ENCODE measurements at regions not wholly inside any gene's neighbourhood (a gene's known extent, or its start where the extent isn't known, plus 50 kb on each side); places are given as distances from the start of the nearest gene placed in this dataset.

GRCh38 chr5:155878991-155879575 is 447.9 kb upstream of the SGCD start:
- no peaks in the 10 kb centered on the region for H3K4me1 ChIP-seq (ENCODE audit: insufficient read depth, low read length)
- H3K36me3 ChIP-seq (ENCODE audit: insufficient read depth, low read depth, low read length), result no peaks in the 10 kb centered on the region
- H3K9me3 ChIP-seq (ENCODE audit: insufficient read depth, low read depth, low read length), result no peaks in the 10 kb centered on the region
- H3K9ac ChIP-seq (ENCODE audit: low read depth, low read length), result no peak overlapping the region
- H3K4me3 ChIP-seq (ENCODE audit: low read length), result no peak overlapping the region
- no peaks in the 10 kb centered on the region for H3K27me3 ChIP-seq (ENCODE audit: insufficient read depth, low read length)
- H3K27ac ChIP-seq (ENCODE audit: low read length), result no peak overlapping the region

- Histone ChIP-seq H3K4me3 (ENCODE audit: low read length) (no peak overlapping the region), H3K27me3 (ENCODE audit: insufficient read depth, low read length) (no peaks in the 10 kb centered on the region), H3K4me1 (ENCODE audit: insufficient read depth, low read length) (no peaks in the 10 kb centered on the region), H3K36me3 (ENCODE audit: insufficient read depth, low read depth, low read length) (no peaks in the 10 kb centered on the region), H3K9ac (ENCODE audit: low read depth, low read length) (no peak overlapping the region), H3K9me3 (ENCODE audit: insufficient read depth, low read depth, low read length) (no peaks in the 10 kb centered on the region), H3K27ac (ENCODE audit: low read length) (no peak overlapping the region)
These were observed 442.9 kb upstream of the SGCD start for GRCh38 chr5:155884041-155884440.

- Histone ChIP-seq H3K4me3 (ENCODE audit: low read length) (no peak overlapping the region), H3K27me3 (ENCODE audit: insufficient read depth, low read length) (no peaks in the 10 kb centered on the region), H3K27ac (ENCODE audit: low read length) (no peak overlapping the region), H3K9me3 (ENCODE audit: insufficient read depth, low read depth, low read length) (no peaks in the 10 kb centered on the region), H3K9ac (ENCODE audit: low read depth, low read length) (no peak overlapping the region), H3K4me1 (ENCODE audit: insufficient read depth, low read length) (no peaks in the 10 kb centered on the region), H3K36me3 (ENCODE audit: insufficient read depth, low read depth, low read length) (no peaks in the 10 kb centered on the region)
These were observed 441.8 kb upstream of the SGCD start for GRCh38 chr5:155885199-155885598.

DNA sequence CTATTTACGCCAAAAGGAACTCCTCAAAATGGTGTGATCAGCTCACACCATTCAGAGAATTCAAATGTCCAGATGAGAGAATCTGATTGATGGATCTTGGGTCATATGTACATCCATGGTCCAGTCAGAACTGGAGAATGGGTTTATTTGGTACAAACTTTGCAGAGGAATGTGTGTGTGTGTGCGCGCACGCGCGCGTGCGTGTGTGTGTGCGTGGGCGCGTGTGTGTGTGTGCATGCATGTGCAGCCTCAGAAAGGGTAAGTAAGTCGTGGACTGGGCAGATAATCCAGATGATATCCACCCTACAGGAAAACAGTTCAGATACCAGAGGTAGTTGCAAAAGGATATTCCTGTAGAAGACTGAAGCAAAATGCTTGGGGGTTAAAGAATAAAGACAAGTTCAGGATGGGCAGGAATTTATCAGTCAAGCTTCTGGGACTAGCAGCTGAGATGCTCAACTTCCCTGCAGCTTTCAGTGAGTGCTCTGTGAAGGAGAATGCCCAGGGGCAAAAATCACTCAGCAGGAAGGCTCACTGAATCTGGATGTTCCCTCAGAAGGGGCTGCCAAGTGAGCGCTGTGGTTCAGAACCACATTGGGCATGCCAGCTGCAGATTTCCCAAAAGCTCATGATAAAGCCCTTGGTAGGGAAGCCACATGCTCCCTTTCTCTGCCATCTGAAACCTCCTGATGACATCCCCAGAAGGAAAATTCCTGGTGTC is 440.5 kb upstream of the SGCD start:
- no peaks in the 10 kb centered on the region for H3K36me3 ChIP-seq (ENCODE audit: insufficient read depth, low read depth, low read length)
- no peak overlapping the region for H3K27ac ChIP-seq (ENCODE audit: low read length)
- no peak overlapping the region for H3K9ac ChIP-seq (ENCODE audit: low read depth, low read length)
- no peak overlapping the region for H3K4me3 ChIP-seq (ENCODE audit: low read length)
- no peaks in the 10 kb centered on the region for H3K27me3 ChIP-seq (ENCODE audit: insufficient read depth, low read length)
- H3K9me3 ChIP-seq (ENCODE audit: insufficient read depth, low read depth, low read length), result no peaks in the 10 kb centered on the region
- H3K4me1 ChIP-seq (ENCODE audit: insufficient read depth, low read length), result no peaks in the 10 kb centered on the region

GRCh38 chr5:155895484-155895883 is 431.5 kb upstream of the SGCD start:
- Histone ChIP-seq H3K27ac (ENCODE audit: low read length) (no peak overlapping the region), H3K4me1 (ENCODE audit: insufficient read depth, low read length) (no peaks in the 10 kb centered on the region), H3K9me3 (ENCODE audit: insufficient read depth, low read depth, low read length) (no peaks in the 10 kb centered on the region), H3K27me3 (ENCODE audit: insufficient read depth, low read length) (no peaks in the 10 kb centered on the region), H3K36me3 (ENCODE audit: insufficient read depth, low read depth, low read length) (no peaks in the 10 kb centered on the region), H3K4me3 (ENCODE audit: low read length) (no peak overlapping the region), H3K9ac (ENCODE audit: low read depth, low read length) (no peak overlapping the region)

- Histone ChIP-seq H3K27me3 (ENCODE audit: insufficient read depth, low read length) (no peaks in the 10 kb centered on the region), H3K36me3 (ENCODE audit: insufficient read depth, low read depth, low read length) (no peaks in the 10 kb centered on the region), H3K4me1 (ENCODE audit: insufficient read depth, low read length) (no peaks in the 10 kb centered on the region), H3K9ac (ENCODE audit: low read depth, low read length) (no peak overlapping the region), H3K9me3 (ENCODE audit: insufficient read depth, low read depth, low read length) (no peaks in the 10 kb centered on the region), H3K4me3 (ENCODE audit: low read length) (no peak overlapping the region), H3K27ac (ENCODE audit: low read length) (no peak overlapping the region)
These were observed 429.2 kb upstream of the SGCD start for GRCh38 chr5:155897761-155898160.

- H3K9ac ChIP-seq (ENCODE audit: low read depth, low read length), result no peak overlapping the region
- H3K27ac ChIP-seq (ENCODE audit: low read length), result no peak overlapping the region
These were observed 428.7 kb upstream of the SGCD start for GRCh38 chr5:155898284-155898683.

GRCh38 chr5:155903791-155904190 is 423.2 kb upstream of the SGCD start:
- no peaks in the 10 kb centered on the region for H3K9me3 ChIP-seq (ENCODE audit: insufficient read depth, low read depth, low read length)
- H3K27me3 ChIP-seq (ENCODE audit: insufficient read depth, low read length), result no peaks in the 10 kb centered on the region
- H3K4me3 ChIP-seq (ENCODE audit: low read length), result no peak overlapping the region
- H3K4me1 ChIP-seq (ENCODE audit: insufficient read depth, low read length), result no peaks in the 10 kb centered on the region
- no peaks in the 10 kb centered on the region for H3K36me3 ChIP-seq (ENCODE audit: insufficient read depth, low read depth, low read length)
- no peak overlapping the region for H3K27ac ChIP-seq (ENCODE audit: low read length)
- no peak overlapping the region for H3K9ac ChIP-seq (ENCODE audit: low read depth, low read length)

More at GRCh38 chr5:155898284-155898683, 428.7 kb upstream of the SGCD start:
- no peaks in the 10 kb centered on the region for H3K9me3 ChIP-seq (ENCODE audit: insufficient read depth, low read depth, low read length)
- no peak overlapping the region for H3K4me3 ChIP-seq (ENCODE audit: low read length)
- no peaks in the 10 kb centered on the region for H3K27me3 ChIP-seq (ENCODE audit: insufficient read depth, low read length)
- no peaks in the 10 kb centered on the region for H3K4me1 ChIP-seq (ENCODE audit: insufficient read depth, low read length)
- H3K36me3 ChIP-seq (ENCODE audit: insufficient read depth, low read depth, low read length), result no peaks in the 10 kb centered on the region

GRCh38 chr5:155905364-155905763 is 421.6 kb upstream of the SGCD start:
- no peaks in the 10 kb centered on the region for H3K27me3 ChIP-seq (ENCODE audit: insufficient read depth, low read length)
- no peaks in the 10 kb centered on the region for H3K4me1 ChIP-seq (ENCODE audit: insufficient read depth, low read length)
- H3K36me3 ChIP-seq (ENCODE audit: insufficient read depth, low read depth, low read length), result no peaks in the 10 kb centered on the region
- H3K9ac ChIP-seq (ENCODE audit: low read depth, low read length), result no peak overlapping the region
- H3K27ac ChIP-seq (ENCODE audit: low read length), result no peak overlapping the region
- H3K4me3 ChIP-seq (ENCODE audit: low read length), result no peak overlapping the region
- no peaks in the 10 kb centered on the region for H3K9me3 ChIP-seq (ENCODE audit: insufficient read depth, low read depth, low read length)

DNA sequence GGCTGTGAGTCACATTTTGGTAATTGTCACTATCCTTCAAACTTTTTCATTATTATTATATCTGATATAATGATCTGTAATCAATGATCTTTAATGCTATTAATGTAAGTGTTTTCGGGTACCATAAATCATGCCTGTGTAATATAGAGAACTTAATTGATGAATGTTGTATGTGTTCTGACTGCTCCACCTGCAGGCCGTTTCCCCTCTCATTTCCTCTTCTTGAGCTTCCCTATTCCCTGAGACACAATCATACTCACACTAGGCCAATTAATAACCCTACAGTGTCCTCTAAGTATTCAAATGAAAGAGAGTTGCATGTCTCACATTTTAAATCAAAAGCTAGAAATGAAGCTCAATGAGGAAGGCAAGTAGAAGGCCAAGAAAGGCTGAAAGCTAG is 420.9 kb upstream of the SGCD start:
- Histone ChIP-seq H3K27ac (ENCODE audit: low read length) (no peak overlapping the region), H3K9me3 (ENCODE audit: insufficient read depth, low read depth, low read length) (no peaks in the 10 kb centered on the region), H3K36me3 (ENCODE audit: insufficient read depth, low read depth, low read length) (no peaks in the 10 kb centered on the region), H3K27me3 (ENCODE audit: insufficient read depth, low read length) (no peaks in the 10 kb centered on the region), H3K9ac (ENCODE audit: low read depth, low read length) (no peak overlapping the region), H3K4me1 (ENCODE audit: insufficient read depth, low read length) (no peaks in the 10 kb centered on the region), H3K4me3 (ENCODE audit: low read length) (no peak overlapping the region)

DNA sequence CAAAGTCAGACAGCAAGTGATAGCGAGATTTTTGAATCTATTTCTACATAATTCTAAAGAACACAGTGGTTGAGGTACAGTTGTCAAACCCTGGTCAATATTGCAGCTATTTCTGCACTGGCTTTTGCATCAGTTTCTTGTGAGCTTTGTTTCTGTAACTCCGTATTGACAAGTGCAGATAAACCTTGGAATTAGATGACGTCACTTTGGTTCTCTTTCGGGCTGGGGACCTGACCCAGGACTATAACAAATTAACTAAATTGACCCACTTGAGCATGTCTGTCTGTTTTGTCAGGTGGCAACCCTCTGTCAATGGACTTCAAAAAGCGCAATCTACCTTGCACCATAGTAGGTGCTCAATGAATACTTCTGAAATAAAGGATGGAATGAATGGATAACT is 418.4 kb upstream of the SGCD start:
- no peaks in the 10 kb centered on the region for H3K9me3 ChIP-seq (ENCODE audit: insufficient read depth, low read depth, low read length)
- H3K4me1 ChIP-seq (ENCODE audit: insufficient read depth, low read length), result no peaks in the 10 kb centered on the region
- H3K27me3 ChIP-seq (ENCODE audit: insufficient read depth, low read length), result no peaks in the 10 kb centered on the region
- H3K36me3 ChIP-seq (ENCODE audit: insufficient read depth, low read depth, low read length), result no peaks in the 10 kb centered on the region
- no peak overlapping the region for H3K27ac ChIP-seq (ENCODE audit: low read length)
- no peak overlapping the region for H3K9ac ChIP-seq (ENCODE audit: low read depth, low read length)
- no peak overlapping the region for H3K4me3 ChIP-seq (ENCODE audit: low read length)

- Histone ChIP-seq H3K4me3 (ENCODE audit: low read length) (no peak overlapping the region), H3K27ac (ENCODE audit: low read length) (no peak overlapping the region), H3K9ac (ENCODE audit: low read depth, low read length) (no peak overlapping the region), H3K36me3 (ENCODE audit: insufficient read depth, low read depth, low read length) (no peaks in the 10 kb centered on the region), H3K9me3 (ENCODE audit: insufficient read depth, low read depth, low read length) (no peaks in the 10 kb centered on the region), H3K27me3 (ENCODE audit: insufficient read depth, low read length) (no peaks in the 10 kb centered on the region), H3K4me1 (ENCODE audit: insufficient read depth, low read length) (no peaks in the 10 kb centered on the region)
These were observed 414.7 kb upstream of the SGCD start for GRCh38 chr5:155912291-155912690.
